ENCODE measurements at regions not wholly inside any gene's neighbourhood (a gene's known extent, or its start where the extent isn't known, plus 50 kb on each side); places are given as distances from the start of the nearest gene placed in this dataset.

DNA sequence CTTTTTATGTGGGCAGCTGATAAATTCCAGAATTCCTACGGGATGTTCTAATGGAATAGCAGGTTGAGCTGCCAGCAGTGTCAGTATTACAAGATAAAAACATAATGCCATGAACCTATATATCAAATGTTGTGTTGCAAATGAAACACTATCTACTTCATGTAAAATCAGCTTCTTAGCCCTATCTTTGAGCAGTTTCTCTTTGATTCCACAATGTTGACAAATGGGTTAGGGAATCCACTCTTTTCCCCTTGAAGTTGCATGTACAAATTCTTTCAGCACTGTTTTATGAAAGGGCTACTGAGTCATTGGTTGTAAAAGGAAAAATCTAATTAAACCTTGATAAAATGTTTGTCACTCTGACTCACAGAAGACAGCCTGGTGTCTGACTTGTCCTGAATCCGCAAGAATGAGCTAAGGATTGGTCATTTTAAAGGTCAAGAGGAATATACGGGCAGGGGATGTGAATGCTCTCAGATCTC is 950.6 kb upstream of the NUDT12 start:
- TF ChIP-seq, protein P1, sequence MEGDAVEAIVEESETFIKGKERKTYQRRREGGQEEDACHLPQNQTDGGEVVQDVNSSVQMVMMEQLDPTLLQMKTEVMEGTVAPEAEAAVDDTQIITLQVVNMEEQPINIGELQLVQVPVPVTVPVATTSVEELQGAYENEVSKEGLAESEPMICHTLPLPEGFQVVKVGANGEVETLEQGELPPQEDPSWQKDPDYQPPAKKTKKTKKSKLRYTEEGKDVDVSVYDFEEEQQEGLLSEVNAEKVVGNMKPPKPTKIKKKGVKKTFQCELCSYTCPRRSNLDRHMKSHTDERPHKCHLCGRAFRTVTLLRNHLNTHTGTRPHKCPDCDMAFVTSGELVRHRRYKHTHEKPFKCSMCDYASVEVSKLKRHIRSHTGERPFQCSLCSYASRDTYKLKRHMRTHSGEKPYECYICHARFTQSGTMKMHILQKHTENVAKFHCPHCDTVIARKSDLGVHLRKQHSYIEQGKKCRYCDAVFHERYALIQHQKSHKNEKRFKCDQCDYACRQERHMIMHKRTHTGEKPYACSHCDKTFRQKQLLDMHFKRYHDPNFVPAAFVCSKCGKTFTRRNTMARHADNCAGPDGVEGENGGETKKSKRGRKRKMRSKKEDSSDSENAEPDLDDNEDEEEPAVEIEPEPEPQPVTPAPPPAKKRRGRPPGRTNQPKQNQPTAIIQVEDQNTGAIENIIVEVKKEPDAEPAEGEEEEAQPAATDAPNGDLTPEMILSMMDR (IDR thresholded peaks at IDR 0.05; ENCODE audit: low read depth, low read length, missing input control): no peak
- TF ChIP-seq EGR1 (IDR thresholded peaks at IDR 0.05; ENCODE audit: low read depth in 2 of 2): no peak

Data from liver (tissue), 3 donors.